CD4-positive, alpha-beta T cell treated with Interleukin-4 for 1 hour (primary cell): ENCODE measurements at regions not wholly inside any gene's neighbourhood (a gene's known extent, or its start where the extent isn't known, plus 50 kb on each side); places are given as distances from the start of the nearest gene placed in this dataset.

ENCODE experiments used
- DNase-seq, 2 donors: peaks; one replicate each; pipeline ENCODE4 v3.0.0-alpha.2; 2020 to 2022

GRCh38 chr9:78753039-78753438, 456.1 kb downstream of the PSAT1 start:
- DNase-seq = no peak

- no peak for DNase-seq
Measured at GRCh38 chr9:78756813-78757510, 460.0 kb downstream of the PSAT1 start.

- DNase-seq = no peak
Measured at GRCh38 chr9:78763424-78763823, 466.5 kb downstream of the PSAT1 start.

GRCh38 chr9:78765861-78766260, 468.9 kb downstream of the PSAT1 start:
- no peak for DNase-seq

GRCh38 chr9:78767490-78767889, 470.6 kb downstream of the PSAT1 start:
- DNase-seq = no peak

GRCh38 chr9:78769690-78770089, 472.8 kb downstream of the PSAT1 start:
- no peak for DNase-seq

GRCh38 chr9:78775211-78775610, 478.3 kb downstream of the PSAT1 start:
- no peak for DNase-seq

- no peak for DNase-seq
Measured at GRCh38 chr9:78775696-78776295, 478.9 kb downstream of the PSAT1 start.

GRCh38 chr9:78777747-78778146, 480.8 kb downstream of the PSAT1 start:
- DNase-seq = no peak

- DNase-seq = no peak
Measured at GRCh38 chr9:78778318-78778717, 481.4 kb downstream of the PSAT1 start.

GRCh38 chr9:78778861-78779374, 482.0 kb downstream of the PSAT1 start:
- no peak for DNase-seq

GRCh38 chr9:78781681-78782080, 484.8 kb downstream of the PSAT1 start:
- no peak for DNase-seq

GRCh38 chr9:78782234-78782633, 485.3 kb downstream of the PSAT1 start:
- no peak for DNase-seq

GRCh38 chr9:78782858-78783257, 485.9 kb downstream of the PSAT1 start:
- no peak for DNase-seq

GRCh38 chr9:78783743-78784142, 486.8 kb downstream of the PSAT1 start:
- DNase-seq = no peak

- DNase-seq = no peak
Measured at GRCh38 chr9:78786794-78787193, 489.9 kb downstream of the PSAT1 start.

- DNase-seq = no peak
Measured at GRCh38 chr9:78788101-78788500, 491.2 kb downstream of the PSAT1 start.

- no peak for DNase-seq
Measured at GRCh38 chr9:78791779-78792178, 494.9 kb downstream of the PSAT1 start.

GRCh38 chr9:78792745-78793144, 495.8 kb downstream of the PSAT1 start:
- DNase-seq = no peak

GRCh38 chr9:78805771-78806170, 508.8 kb downstream of the PSAT1 start:
- no peak for DNase-seq

- DNase-seq = no peak
Measured at GRCh38 chr9:78806492-78807160, 509.7 kb downstream of the PSAT1 start.

GRCh38 chr9:78807286-78807685, 510.4 kb downstream of the PSAT1 start:
- no peak for DNase-seq

- no peak for DNase-seq
Measured at GRCh38 chr9:78808048-78808447, 511.1 kb downstream of the PSAT1 start.

- DNase-seq = no peak
Measured at GRCh38 chr9:78811622-78812276, 514.8 kb downstream of the PSAT1 start.
